ENCODE measurements at regions not wholly inside any gene's neighbourhood (a gene's known extent, or its start where the extent isn't known, plus 50 kb on each side); places are given as distances from the start of the nearest gene placed in this dataset.
"Not testable (repeated sequence)": the region's sequence is repeated elsewhere in the genome, so short reads cannot be mapped to it uniquely, and the experiment has no call there.

- H3K4me3 ChIP-seq (ENCODE audit: low read depth, low read length) = no peak overlapping the region
- no peaks in the 10 kb centered on the region for H3K27me3 ChIP-seq (ENCODE audit: control insufficient read depth, insufficient read depth, low read length)
- TF ChIP-seq CTCF (IDR thresholded peaks at IDR 0.05; ENCODE audit: insufficient read depth, low read length, severe bottlenecking) = no peak
- DNase-seq (ENCODE audit: low read depth) = no peak
- no peaks in the 10 kb centered on the region for H3K36me3 ChIP-seq (ENCODE audit: control insufficient read depth, insufficient read depth, low read length)
- no peak for FAIRE-seq
These were observed 279.3 kb upstream of the PDE3A start for GRCh38 chr12:20089077-20089476.

GRCh38 chr12:20093190-20093810 lies 275.0 kb upstream of the PDE3A start:
- H3K27me3 ChIP-seq (ENCODE audit: control insufficient read depth, insufficient read depth, low read length); FAIRE-seq; DNase-seq (ENCODE audit: low read depth); H3K4me3 ChIP-seq (ENCODE audit: low read depth, low read length); H3K36me3 ChIP-seq (ENCODE audit: control insufficient read depth, insufficient read depth, low read length): not testable (repeated sequence)

GRCh38 chr12:20096430-20096829 lies 271.9 kb upstream of the PDE3A start:
- no peak for FAIRE-seq
- no peaks in the 10 kb centered on the region for H3K27me3 ChIP-seq (ENCODE audit: control insufficient read depth, insufficient read depth, low read length)
- DNase-seq (ENCODE audit: low read depth) = no peak
- no peak overlapping the region for H3K4me3 ChIP-seq (ENCODE audit: low read depth, low read length)
- no peaks in the 10 kb centered on the region for H3K36me3 ChIP-seq (ENCODE audit: control insufficient read depth, insufficient read depth, low read length)
- no peak for TF ChIP-seq CTCF (IDR thresholded peaks at IDR 0.05; ENCODE audit: insufficient read depth, low read length, severe bottlenecking)

GRCh38 chr12:20097626-20098025 lies 270.7 kb upstream of the PDE3A start:
- H3K4me3 ChIP-seq (ENCODE audit: low read depth, low read length) = no peak overlapping the region
- no peak for TF ChIP-seq CTCF (IDR thresholded peaks at IDR 0.05; ENCODE audit: insufficient read depth, low read length, severe bottlenecking)
- H3K27me3 ChIP-seq (ENCODE audit: control insufficient read depth, insufficient read depth, low read length) = no peaks in the 10 kb centered on the region
- H3K36me3 ChIP-seq (ENCODE audit: control insufficient read depth, insufficient read depth, low read length) = no peaks in the 10 kb centered on the region
- FAIRE-seq (no peak), DNase-seq (ENCODE audit: low read depth) (no peak)

GRCh38 chr12:20099395-20100183 lies 268.7 kb upstream of the PDE3A start:
- H3K36me3 ChIP-seq (ENCODE audit: control insufficient read depth, insufficient read depth, low read length) = no peaks in the 10 kb centered on the region
- H3K4me3 ChIP-seq (ENCODE audit: low read depth, low read length) = no peak overlapping the region
- no peaks in the 10 kb centered on the region for H3K27me3 ChIP-seq (ENCODE audit: control insufficient read depth, insufficient read depth, low read length)
- FAIRE-seq (no peak), DNase-seq (ENCODE audit: low read depth) (no peak)
- TF ChIP-seq CTCF (IDR thresholded peaks at IDR 0.05; ENCODE audit: insufficient read depth, low read length, severe bottlenecking) = no peak

- no peaks in the 10 kb centered on the region for H3K27me3 ChIP-seq (ENCODE audit: control insufficient read depth, insufficient read depth, low read length)
- no peak for TF ChIP-seq CTCF (IDR thresholded peaks at IDR 0.05; ENCODE audit: insufficient read depth, low read length, severe bottlenecking)
- no peak overlapping the region for H3K4me3 ChIP-seq (ENCODE audit: low read depth, low read length)
- peak; percentile 50 for FAIRE-seq
- DNase-seq (ENCODE audit: low read depth) = no peak
- no peaks in the 10 kb centered on the region for H3K36me3 ChIP-seq (ENCODE audit: control insufficient read depth, insufficient read depth, low read length)
These were observed 267.3 kb upstream of the PDE3A start for GRCh38 chr12:20101046-20101445.

Data from bronchial epithelial cell (primary cell).